B cell (primary cell): ENCODE measurements at regions not wholly inside any gene's neighbourhood (a gene's known extent, or its start where the extent isn't known, plus 50 kb on each side); places are given as distances from the start of the nearest gene placed in this dataset.

Source experiments
- ATAC-seq: fragments of 200-7000 bp; cut with Tn5 transposase; one replicate; pipeline ENCODE4 v1.10.0; 2021; ENCODE audit warnings: low read depth, mild to moderate bottlenecking, moderate number of reproducible peaks, moderate library complexity
- CTCF ChIA-PET: fragments of 350-600 bp; sonication (Branson Sonifier 250); formaldehyde crosslinking; loops from one replicate; lab custom pipeline; 2021; ENCODE audit warnings: antibody characterized with exemption, inconsistent platforms; lab: Charles Lee
- POLR2A ChIA-PET: fragments of 350-600 bp; sonication (Branson Sonifier 250); formaldehyde crosslinking; loops from one replicate; lab custom pipeline; 2021; ENCODE audit warnings: antibody characterized with exemption; lab: Charles Lee
- DNase-seq: peaks from one replicate; pipeline ENCODE4 v3.0.0; 2013
- H2AFZ ChIP-seq: 2 replicates; pipeline ENCODE4 v1.6.1; 2012; ENCODE audit warnings: mild to moderate bottlenecking, low read depth, low read length; ENCODE audit not compliant: insufficient read depth, poor library complexity, severe bottlenecking
- H3K27ac ChIP-seq, 2 donors: 1 replicate in 1 of 2; 2 replicates in 1 of 2; pipeline ENCODE4 v1.5.1; 2012 to 2013; ENCODE audit warnings: low read length in 2 of 2, mild to moderate bottlenecking in 2 of 2, moderate library complexity in 1 of 2
- H3K27me3 ChIP-seq, 4 experiments: fragments of 200-600 bp in 1 of 4; sonication (generic) in 1 of 4; replicated peaks in 1 of 4; 1 replicate in 2 of 4; 2 replicates in 2 of 4; pipeline versions ENCODE4 v1.6.1 to v1.7.0; 2013 to 2016; ENCODE audit warnings: low read length in 3 of 4, mild to moderate bottlenecking in 2 of 4, mixed read lengths in 1 of 4, moderate library complexity in 1 of 4; ENCODE audit not compliant: insufficient read depth in 4 of 4, control insufficient read depth in 3 of 4; ENCODE audit errors: control extremely low read depth in 1 of 4
- H3K36me3 ChIP-seq, 2 experiments: replicated peaks in 1 of 2; 1 replicate in 1 of 2; 2 replicates in 1 of 2; pipeline versions ENCODE4 v1.6.1 to v1.7.1; 2013; ENCODE audit warnings: low read length in 1 of 2; ENCODE audit not compliant: insufficient read depth in 2 of 2, control insufficient read depth in 1 of 2; ENCODE audit errors: control extremely low read depth in 1 of 2, extremely low read depth in 1 of 2
- H3K4me1 ChIP-seq, 2 donors: fragments of 200-600 bp in 1 of 2; sonication (generic) in 1 of 2; 1 replicate in 1 of 2; 2 replicates in 1 of 2; pipeline versions ENCODE4 v1.5.1 to v1.6.1; 2013 to 2017; ENCODE audit warnings: low read length in 2 of 2; ENCODE audit not compliant: control insufficient read depth in 2 of 2, insufficient read depth in 2 of 2
- H3K4me2 ChIP-seq: replicated peaks from 2 replicates; pipeline ENCODE3; 2012; ENCODE audit warnings: mild to moderate bottlenecking, low read depth, low read length; ENCODE audit not compliant: poor library complexity, severe bottlenecking
- H3K4me3 ChIP-seq, 5 experiments: fragments of 200-600 bp in 1 of 5; sonication (generic) in 1 of 5; 1 replicate in 3 of 5; 2 replicates in 2 of 5; pipeline versions ENCODE4 v1.5.1 to v1.7.0; 2011 to 2016; ENCODE audit warnings: low read length in 4 of 5, mild to moderate bottlenecking in 4 of 5, low read depth in 2 of 5, control low read depth in 1 of 5, moderate library complexity in 1 of 5; ENCODE audit not compliant: insufficient read depth in 1 of 5; ENCODE audit errors: control extremely low read depth in 1 of 5, extremely low read depth in 1 of 5
- H3K79me2 ChIP-seq: fragments of 200-600 bp; sonication (generic); one replicate; pipeline ENCODE4 v1.6.0; 2016; ENCODE audit warnings: low read length; ENCODE audit not compliant: control insufficient read depth, insufficient read depth
- H3K9ac ChIP-seq: fragments of 200-600 bp; sonication (generic); 2 replicates; pipeline ENCODE4 v1.6.1; 2017; ENCODE audit warnings: mild to moderate bottlenecking, low read length, moderate library complexity
- H3K9me3 ChIP-seq, 3 donors: one replicate each; pipeline versions ENCODE4 v1.6.1 to v1.7.1; 2013; ENCODE audit warnings: low read length in 2 of 3; ENCODE audit not compliant: control insufficient read depth in 2 of 3, insufficient read depth in 1 of 3; ENCODE audit errors: control extremely low read depth in 1 of 3
- H4K20me1 ChIP-seq: 2 replicates; pipeline ENCODE4 v1.6.0; 2012; ENCODE audit warnings: mild to moderate bottlenecking, low read length; ENCODE audit not compliant: insufficient read depth, control insufficient read depth, poor library complexity, severe bottlenecking
- H3K27ac Mint-ChIP-seq: one replicate; pipeline ENCODE4 v1.8.0; 2021; ENCODE audit warnings: mixed read lengths
- H3K27me3 Mint-ChIP-seq: one replicate; pipeline ENCODE4 v1.8.0; 2021; ENCODE audit warnings: mixed read lengths
- H3K4me1 Mint-ChIP-seq: one replicate; pipeline ENCODE4 v1.8.0; 2021; ENCODE audit warnings: mixed read lengths
- H3K4me3 Mint-ChIP-seq: one replicate; pipeline ENCODE4 v1.8.0; 2021; ENCODE audit warnings: mixed read lengths
- H3K9me3 Mint-ChIP-seq: one replicate; pipeline ENCODE4 v1.8.0; 2022; ENCODE audit warnings: mixed read lengths; ENCODE audit not compliant: insufficient read depth
- EZH2 ChIP-seq: IDR thresholded peaks from 2 replicates; pipeline ENCODE4 v1.6.1; 2012; ENCODE audit warnings: borderline replicate concordance, low read depth, mild to moderate bottlenecking, moderate library complexity, low read length; ENCODE audit not compliant: insufficient read depth, poor library complexity, severe bottlenecking
- WGBS: methylation state at CpG from one replicate; pipeline ENCODE4 v1.1.5; 2013; ENCODE audit warnings: missing lambda C conversion rate; ENCODE audit not compliant: insufficient coverage; 5-methylcytosine and 5-hydroxymethylcytosine counted together
- intact Hi-C: fragments of 100-400 bp; cut with micrococcal nuclease; formaldehyde crosslinking; loops from one replicate; pipeline ENCODE4 v1.10.0; 2022
- TF ChIP-seq, protein P1 (sequence below): fragments of 200-600 bp; IDR thresholded peaks from one replicate; pipeline ENCODE4 v1.8.0; 2022; ENCODE audit warnings: antibody characterized with exemption, mild to moderate bottlenecking

DNA sequence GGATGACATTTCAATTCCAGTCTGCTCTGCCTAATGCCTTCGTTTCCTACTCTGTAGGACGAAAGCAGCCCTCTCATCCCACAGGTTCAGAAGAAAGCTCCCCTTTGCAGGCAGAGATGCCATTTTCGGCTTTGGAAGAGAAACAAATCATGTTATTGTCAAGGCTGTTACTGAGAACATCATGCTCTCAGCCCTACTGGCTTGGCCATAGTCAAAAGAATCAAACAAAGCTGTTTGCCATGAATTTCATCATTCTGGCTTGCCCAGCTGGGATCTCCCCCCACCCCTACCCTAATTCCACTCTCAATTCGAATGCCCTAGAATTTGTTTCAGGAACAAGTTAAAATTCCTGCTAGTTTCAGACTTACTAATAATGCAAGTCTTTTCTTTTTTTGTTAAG is 162.3 kb upstream of the SERP2 start:
- Histone ChIP-seq H4K20me1 (no peaks in the 10 kb centered on the region), H3K4me1 (no peaks in the 10 kb centered on the region), H3K9ac (no peak overlapping the region), H3K4me3 (no peak overlapping the region), H3K79me2 (no peaks in the 10 kb centered on the region), H3K4me2 (no peak overlapping the region), H2AFZ (no peak overlapping the region), H3K27me3 (peaks cover 0 to 2% (median under 1%) of the 10 kb centered on the region in 4 experiments), H3K36me3 (no peaks in the 10 kb centered on the region), H3K9me3 (peaks cover 0 to 6% (median 0%) of the 10 kb centered on the region in 3 donors), H3K27ac (no peak overlapping the region)
- Mint-ChIP-seq H3K27ac (no peak overlapping the region), H3K4me1 (no peaks in the 10 kb centered on the region), H3K27me3 (peaks cover 26% of the 10 kb centered on the region), H3K9me3 (no peaks in the 10 kb centered on the region), H3K4me3 (no peak overlapping the region)
- WGBS, result 95% methylated on average over 3 of the region's 4 CpGs
- DNase-seq, result no peak
- no peak for ATAC-seq
- ChIA-PET CTCF (no interaction called here), POLR2A (no interaction called here)
- TF ChIP-seq EZH2, result no peak
- TF ChIP-seq, protein P1, sequence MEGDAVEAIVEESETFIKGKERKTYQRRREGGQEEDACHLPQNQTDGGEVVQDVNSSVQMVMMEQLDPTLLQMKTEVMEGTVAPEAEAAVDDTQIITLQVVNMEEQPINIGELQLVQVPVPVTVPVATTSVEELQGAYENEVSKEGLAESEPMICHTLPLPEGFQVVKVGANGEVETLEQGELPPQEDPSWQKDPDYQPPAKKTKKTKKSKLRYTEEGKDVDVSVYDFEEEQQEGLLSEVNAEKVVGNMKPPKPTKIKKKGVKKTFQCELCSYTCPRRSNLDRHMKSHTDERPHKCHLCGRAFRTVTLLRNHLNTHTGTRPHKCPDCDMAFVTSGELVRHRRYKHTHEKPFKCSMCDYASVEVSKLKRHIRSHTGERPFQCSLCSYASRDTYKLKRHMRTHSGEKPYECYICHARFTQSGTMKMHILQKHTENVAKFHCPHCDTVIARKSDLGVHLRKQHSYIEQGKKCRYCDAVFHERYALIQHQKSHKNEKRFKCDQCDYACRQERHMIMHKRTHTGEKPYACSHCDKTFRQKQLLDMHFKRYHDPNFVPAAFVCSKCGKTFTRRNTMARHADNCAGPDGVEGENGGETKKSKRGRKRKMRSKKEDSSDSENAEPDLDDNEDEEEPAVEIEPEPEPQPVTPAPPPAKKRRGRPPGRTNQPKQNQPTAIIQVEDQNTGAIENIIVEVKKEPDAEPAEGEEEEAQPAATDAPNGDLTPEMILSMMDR, result no peak
- intact Hi-C loops, result no loop called here

DNA sequence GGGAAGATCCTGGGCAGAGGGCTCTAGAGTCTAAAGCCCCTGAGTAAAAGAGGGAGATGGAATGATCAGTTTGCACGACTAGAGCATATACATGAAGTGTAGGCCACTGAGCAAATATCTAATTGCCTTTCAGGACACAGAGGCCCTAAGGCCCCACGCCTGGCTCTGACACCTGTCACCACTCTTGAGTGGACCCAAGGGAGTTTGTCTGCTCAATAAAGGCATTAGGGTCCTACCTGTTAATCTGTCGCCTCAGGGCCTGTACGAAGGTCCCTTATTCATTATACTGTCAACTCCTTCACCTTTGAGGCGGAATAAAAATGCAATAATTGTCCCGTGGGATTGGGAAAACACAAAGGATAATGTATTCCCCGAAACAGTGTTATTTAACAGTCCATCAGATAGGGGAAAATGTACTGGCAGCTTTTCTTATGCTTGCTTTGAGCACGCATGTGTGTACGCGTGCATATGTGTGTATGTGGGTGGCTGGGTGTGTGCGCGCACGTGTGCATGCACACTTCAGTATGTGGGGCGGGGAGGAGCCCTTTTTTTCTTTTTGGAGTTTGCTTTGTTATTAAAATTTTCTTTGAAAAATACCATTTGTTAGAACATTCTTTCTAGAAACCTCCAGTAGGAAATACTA is 161.8 kb upstream of the SERP2 start:
- WGBS, result 93% methylated on average over 6 of the region's 14 CpGs

More for the DNA sequence above, 161.8 kb upstream of the SERP2 start:
- intact Hi-C loops, result no loop called here
- Histone ChIP-seq H3K4me1 (no peaks in the 10 kb centered on the region), H3K79me2 (no peaks in the 10 kb centered on the region), H3K4me2 (no peak overlapping the region), H3K9me3 (peaks cover 0 to 3% (median 0%) of the 10 kb centered on the region in 3 donors), H4K20me1 (no peaks in the 10 kb centered on the region), H2AFZ (no peak overlapping the region), H3K36me3 (no peaks in the 10 kb centered on the region), H3K27ac (no peak overlapping the region), H3K9ac (no peak overlapping the region), H3K27me3 (peaks cover 0 to 2% (median 0%) of the 10 kb centered on the region in 4 experiments), H3K4me3 (no peak overlapping the region)
- ChIA-PET CTCF (no interaction called here), POLR2A (no interaction called here)
- no peak for TF ChIP-seq EZH2
- TF ChIP-seq, protein P1, result no peak
- DNase-seq (no peak), ATAC-seq (no peak)
- no peak overlapping the region for H3K27ac Mint-ChIP-seq
- no peaks in the 10 kb centered on the region for H3K9me3 Mint-ChIP-seq
- no peaks in the 10 kb centered on the region for H3K4me1 Mint-ChIP-seq
- peaks cover 27% of the 10 kb centered on the region for H3K27me3 Mint-ChIP-seq
- H3K4me3 Mint-ChIP-seq, result no peak overlapping the region
